IMR-90 (cell line): ENCODE measurements at regions not wholly inside any gene's neighbourhood (a gene's known extent, or its start where the extent isn't known, plus 50 kb on each side); places are given as distances from the start of the nearest gene placed in this dataset.

Experiments
- ATAC-seq: fragments of 200-7000 bp; cut with Tn5 transposase; 2 replicates; pipeline ENCODE4 v1.9.1; 2020; ENCODE audit warnings: low read depth, mild to moderate bottlenecking, moderate library complexity
- BruUV-seq: library from RNA; stranded (reverse); fragments of 400-500 nt; replicated peaks from 2 replicates; lab custom pipeline; 2021; lab: Mats Ljungman, UMichigan
- CTCF ChIA-PET: fragments of 300-600 bp; formaldehyde crosslinking; extraction: SDS; loops from one replicate; lab custom pipeline; 2021; ENCODE audit warnings: antibody characterized with exemption; lab: Yijun Ruan, JAX
- POLR2A ChIA-PET: fragments of 300-600 bp; sonication (Branson Sonifier 250); formaldehyde crosslinking; loops from one replicate; lab custom pipeline; 2022; ENCODE audit warnings: antibody characterized with exemption; ENCODE audit not compliant: unreplicated experiment; lab: Charles Lee
- DNase-seq: peaks from one replicate; pipeline ENCODE4 v3.0.0; 2013
- H2AFZ ChIP-seq: replicated peaks from 2 replicates; pipeline ENCODE3; 2013; ENCODE audit warnings: low read length, mild to moderate bottlenecking; ENCODE audit not compliant: poor library complexity
- H2AK5ac ChIP-seq: 2 replicates; pipeline ENCODE4 v1.6.1; 2013; ENCODE audit warnings: low read depth, low read length, inconsistent platforms
- H2AK9ac ChIP-seq: replicated peaks from 2 replicates; pipeline ENCODE3; 2013; ENCODE audit warnings: mild to moderate bottlenecking, low read depth, low read length, moderate library complexity; ENCODE audit not compliant: poor library complexity
- H2BK120ac ChIP-seq: 2 replicates; pipeline ENCODE4 v1.6.1; 2013; ENCODE audit warnings: low read depth, low read length, inconsistent platforms
- H2BK15ac ChIP-seq: 3 replicates; pipeline ENCODE4 v1.6.1; 2013; ENCODE audit warnings: low read depth, low read length, inconsistent platforms
- H2BK20ac ChIP-seq: 2 replicates; pipeline ENCODE4 v1.6.1; 2013; ENCODE audit warnings: low read depth, mild to moderate bottlenecking, inconsistent platforms, low read length, moderate library complexity
- H2BK5ac ChIP-seq: 2 replicates; pipeline ENCODE4 v1.6.1; 2013; ENCODE audit warnings: mild to moderate bottlenecking, low read depth, low read length, inconsistent platforms; ENCODE audit not compliant: poor library complexity, severe bottlenecking
- H3K14ac ChIP-seq: replicated peaks from 2 replicates; pipeline ENCODE4 v1.6.1; 2013; ENCODE audit warnings: low read depth, low read length, inconsistent platforms
- H3K18ac ChIP-seq: 2 replicates; pipeline ENCODE4 v1.6.1; 2013; ENCODE audit warnings: low read depth, low read length, control low read depth
- H3K23ac ChIP-seq: 2 replicates; pipeline ENCODE4 v1.6.1; 2013; ENCODE audit warnings: low read depth, low read length, inconsistent platforms
- H3K27ac ChIP-seq: 2 replicates; pipeline ENCODE4 v1.5.1; 2013; ENCODE audit warnings: mild to moderate bottlenecking, control low read depth, low read length; ENCODE audit not compliant: insufficient read depth
- H3K27me3 ChIP-seq: 2 replicates; pipeline ENCODE4 v1.6.1; 2013; ENCODE audit warnings: low read length; ENCODE audit not compliant: control insufficient read depth, insufficient read depth
- H3K36me3 ChIP-seq: 2 replicates; pipeline ENCODE4 v1.6.1; 2013; ENCODE audit warnings: low read length, mixed read lengths; ENCODE audit not compliant: control insufficient read depth, insufficient read depth
- H3K4ac ChIP-seq: 2 replicates; pipeline ENCODE4 v1.6.1; 2013; ENCODE audit warnings: low read depth, low read length, inconsistent platforms
- H3K4me1 ChIP-seq: 2 replicates; pipeline ENCODE4 v1.6.1; 2013; ENCODE audit warnings: low read length, mixed read lengths; ENCODE audit not compliant: control insufficient read depth, insufficient read depth
- H3K4me2 ChIP-seq: 2 replicates; pipeline ENCODE4 v1.6.1; 2013; ENCODE audit warnings: low read depth, mild to moderate bottlenecking, control low read depth, low read length, moderate library complexity
- H3K4me3 ChIP-seq: 2 replicates; pipeline ENCODE4 v1.5.1; 2013; ENCODE audit warnings: low read depth, mild to moderate bottlenecking, control low read depth, low read length, moderate library complexity; ENCODE audit not compliant: insufficient read depth
- H3K56ac ChIP-seq: 2 replicates; pipeline ENCODE4 v1.6.1; 2013; ENCODE audit warnings: low read length, inconsistent platforms; ENCODE audit not compliant: insufficient read depth; ENCODE audit errors: extremely low read depth
- H3K79me1 ChIP-seq, 2 experiments: 2 replicates each; pipeline ENCODE4 v1.6.1; 2013; ENCODE audit warnings: low read length in 2 of 2, inconsistent platforms in 1 of 2, low read depth in 1 of 2
- H3K9ac ChIP-seq: 2 replicates; pipeline ENCODE4 v1.6.1; 2013; ENCODE audit warnings: low read depth, low read length, control low read depth
- H3K9me1 ChIP-seq: 2 replicates; pipeline ENCODE4 v1.6.1; 2013; ENCODE audit warnings: low read length, inconsistent platforms; ENCODE audit not compliant: insufficient read depth
- H3K9me3 ChIP-seq: 2 replicates; pipeline ENCODE4 v1.6.1; 2013; ENCODE audit warnings: low read length; ENCODE audit not compliant: control insufficient read depth, insufficient read depth
- H4K20me1 ChIP-seq: 2 replicates; pipeline ENCODE4 v1.6.1; 2013; ENCODE audit warnings: low read length, inconsistent platforms; ENCODE audit not compliant: insufficient read depth
- H4K5ac ChIP-seq: 2 replicates; pipeline ENCODE4 v1.6.1; 2013; ENCODE audit warnings: mild to moderate bottlenecking, low read depth, low read length, control low read depth
- H4K8ac ChIP-seq, 2 experiments: 2 replicates each; pipeline ENCODE4 v1.6.1; 2013; ENCODE audit warnings: low read depth in 2 of 2, low read length in 2 of 2, control low read depth in 1 of 2, inconsistent platforms in 1 of 2
- H4K91ac ChIP-seq: 2 replicates; pipeline ENCODE4 v1.6.1; 2013; ENCODE audit warnings: low read depth, low read length, inconsistent platforms; ENCODE audit not compliant: insufficient read depth
- BHLHE40 ChIP-seq: fragments of 150-350 bp; IDR thresholded peaks from 2 replicates; pipeline ENCODE4 v1.6.1; 2016; ENCODE audit warnings: mild to moderate bottlenecking, low read depth, low read length
- CEBPB ChIP-seq: IDR thresholded peaks from 2 replicates; pipeline ENCODE4 v1.6.1; 2012; ENCODE audit warnings: low read depth, low read length, improper control_type of control experiment
- CHD1 ChIP-seq: IDR thresholded peaks from 2 replicates; pipeline ENCODE4 v1.6.1; 2012; ENCODE audit warnings: low read depth, low read length, improper control_type of control experiment
- CTCF ChIP-seq: conservative IDR thresholded peaks from 2 replicates; pipeline ENCODE4 v1.5.1; 2012; ENCODE audit warnings: mild to moderate bottlenecking, low read depth, low read length, improper control_type of control experiment
- ELK1 ChIP-seq: fragments of 150-350 bp; IDR thresholded peaks from 2 replicates; pipeline ENCODE4 v1.6.1; 2016; ENCODE audit warnings: low read depth, mild to moderate bottlenecking, low read length, moderate library complexity, borderline replicate concordance
- FOS ChIP-seq: fragments of 150-350 bp; IDR thresholded peaks from 2 replicates; pipeline ENCODE4 v1.6.1; 2016; ENCODE audit warnings: low read depth, low read length
- MAFK ChIP-seq: IDR thresholded peaks from 2 replicates; pipeline ENCODE4 v1.6.1; 2012; ENCODE audit warnings: low read depth, low read length, improper control_type of control experiment
- MAZ ChIP-seq: IDR thresholded peaks from 2 replicates; pipeline ENCODE4 v1.6.1; 2012; ENCODE audit warnings: low read depth, mild to moderate bottlenecking, low read length, improper control_type of control experiment, moderate library complexity, borderline replicate concordance
- MXI1 ChIP-seq: IDR thresholded peaks from 2 replicates; pipeline ENCODE4 v1.6.1; 2012; ENCODE audit warnings: low read depth, mild to moderate bottlenecking, low read length, moderate library complexity, borderline replicate concordance
- NFE2L2 ChIP-seq: fragments of 150-350 bp; IDR thresholded peaks from 2 replicates; pipeline ENCODE4 v1.6.1; 2016; ENCODE audit warnings: low read depth, mild to moderate bottlenecking, low read length
- POLR2A ChIP-seq: IDR thresholded peaks from 2 replicates; pipeline ENCODE4 v1.6.1; 2012; ENCODE audit warnings: mild to moderate bottlenecking, low read depth, low read length
- RAD21 ChIP-seq: IDR thresholded peaks from 2 replicates; pipeline ENCODE4 v1.6.1; 2012; ENCODE audit warnings: low read length, improper control_type of control experiment
- RCOR1 ChIP-seq: IDR thresholded peaks from 2 replicates; pipeline ENCODE4 v1.6.1; 2012; ENCODE audit warnings: mild to moderate bottlenecking, low read length, improper control_type of control experiment; ENCODE audit not compliant: insufficient replicate concordance
- RFX5 ChIP-seq: IDR thresholded peaks from 2 replicates; pipeline ENCODE4 v1.8.0; 2012; ENCODE audit warnings: low read depth, mild to moderate bottlenecking, low read length, moderate library complexity
- SMC3 ChIP-seq: fragments of 150-350 bp; IDR thresholded peaks from 2 replicates; pipeline ENCODE4 v1.6.1; 2016; ENCODE audit warnings: low read depth, mild to moderate bottlenecking, antibody characterized with exemption, low read length, moderate library complexity
- USF2 ChIP-seq: fragments of 150-350 bp; IDR thresholded peaks from 2 replicates; pipeline ENCODE4 v1.6.1; 2017; ENCODE audit warnings: mild to moderate bottlenecking, antibody characterized with exemption, low read length, low read depth
- WGBS, 2 experiments: methylation state at CpG; one replicate each; pipeline versions ENCODE4 v1.1.5 to v1.1.7; 2013; ENCODE audit warnings: missing lambda C conversion rate in 2 of 2; ENCODE audit not compliant: insufficient read length in 1 of 2; ENCODE audit errors: extremely low coverage in 2 of 2; 5-methylcytosine and 5-hydroxymethylcytosine counted together
- dilution Hi-C: fragments of 300-500 bp; cut with HindIII; formaldehyde crosslinking; loops from one replicate; pipeline ENCODE4 v1.14.3; 2018; ENCODE audit warnings: low sequenced_read_pairs; ENCODE audit not compliant: unreplicated experiment
- in situ Hi-C: fragments of 300-500 bp; cut with MboI; formaldehyde crosslinking; loops from 3 replicates; pipeline ENCODE4 v1.14.3; 2019; ENCODE audit warnings: low sequenced_read_pairs, inconsistent platforms, mixed read lengths
- intact Hi-C: fragments of 100-400 bp; cut with micrococcal nuclease; formaldehyde crosslinking; loops from 2 replicates; pipeline ENCODE4 v1.10.0; 2022

- H4K5ac ChIP-seq = no peak overlapping the region
- H3K9me3 ChIP-seq = no peaks in the 10 kb centered on the region
- WGBS, 2 experiments = no CpG with 5 or more reads among the region's 3 CpGs
- BruUV-seq = no TSS peak
- H3K79me1 ChIP-seq = no peaks in the 10 kb centered on the region
- no peak overlapping the region for H4K8ac ChIP-seq
- H3K9me1 ChIP-seq = no peaks in the 10 kb centered on the region
- H3K23ac ChIP-seq = no peak overlapping the region
- ChIA-PET POLR2A (no interaction called here), CTCF (no interaction called here)
- H3K4me3 ChIP-seq = no peak overlapping the region
- no peak overlapping the region for H2BK5ac ChIP-seq
- no peak for ATAC-seq
- intact Hi-C loops (no loop called here), dilution Hi-C loops (no loop called here), in situ Hi-C loops (no loop called here)
- H3K14ac ChIP-seq = no peak overlapping the region
- H3K27me3 ChIP-seq = no peaks in the 10 kb centered on the region
- H2BK15ac ChIP-seq = no peak overlapping the region
- no peaks in the 10 kb centered on the region for H3K4me1 ChIP-seq
- no peak overlapping the region for H2AFZ ChIP-seq
- TF ChIP-seq MXI1 (no peak), MAZ (no peak), POLR2A (no peak), ELK1 (no peak), CHD1 (no peak), RCOR1 (no peak), USF2 (no peak), CEBPB (no peak), FOS (no peak), NFE2L2 (no peak), BHLHE40 (no peak), SMC3 (no peak), MAFK (no peak), RFX5 (no peak), CTCF (no peak), RAD21 (no peak)
- H3K36me3 ChIP-seq = no peaks in the 10 kb centered on the region
- no peak overlapping the region for H2BK120ac ChIP-seq
- no peak overlapping the region for H2AK5ac ChIP-seq
- DNase-seq = no peak
- no peak overlapping the region for H2BK20ac ChIP-seq
- no peak overlapping the region for H3K4ac ChIP-seq
- no peak overlapping the region for H3K18ac ChIP-seq
- no peaks in the 10 kb centered on the region for H4K20me1 ChIP-seq
- H3K56ac ChIP-seq = no peak overlapping the region
- no peak overlapping the region for H4K91ac ChIP-seq
- no peak overlapping the region for H3K9ac ChIP-seq
- H2AK9ac ChIP-seq = no peak overlapping the region
- H3K27ac ChIP-seq = no peak overlapping the region
- H3K4me2 ChIP-seq = no peak overlapping the region
Observed at GRCh38 chr9:26368241-26368640, 524.4 kb downstream of the CAAP1 start.
